PC-3 (cell line): ENCODE measurements at regions not wholly inside any gene's neighbourhood (a gene's known extent, or its start where the extent isn't known, plus 50 kb on each side); places are given as distances from the start of the nearest gene placed in this dataset.
A peak's percentile ranks its signal among the peaks of the same experiment; 100 is the strongest.

ENCODE experiments used
- ATAC-seq: fragments of 200-7000 bp; cut with Tn5 transposase; 2 replicates; pipeline ENCODE4 v1.9.1; 2020; ENCODE audit warnings: mild to moderate bottlenecking, moderate library complexity
- BruUV-seq: library from RNA; stranded (reverse); fragments of 400-500 nt; replicated peaks from 2 replicates; lab custom pipeline; 2021; lab: Mats Ljungman, UMichigan
- CTCF ChIA-PET: fragments of 300-600 bp; sonication (Branson Sonifier 250); formaldehyde crosslinking; loops from one replicate; lab custom pipeline; 2022; ENCODE audit warnings: antibody characterized with exemption; lab: Charles Lee
- POLR2A ChIA-PET: fragments of 300-600 bp; sonication (Branson Sonifier 250); formaldehyde crosslinking; loops from one replicate; lab custom pipeline; 2022; ENCODE audit warnings: antibody characterized with exemption; ENCODE audit not compliant: unreplicated experiment; lab: Charles Lee
- DNase-seq: peaks from one replicate; pipeline ENCODE4 v3.0.0-alpha.2; 2015
- H2AFZ ChIP-seq: fragments of 300-600 bp; sonication (generic); 2 replicates; pipeline ENCODE4 v1.6.0; 2016; ENCODE audit warnings: antibody characterized with exemption, low read length
- H3F3A ChIP-seq: fragments of 300-600 bp; sonication (generic); one replicate; pipeline ENCODE4 v1.6.0; 2017; ENCODE audit warnings: antibody characterized with exemption, low read length, control low read depth, mild to moderate bottlenecking; ENCODE audit not compliant: unreplicated experiment
- H3K27ac ChIP-seq: fragments of 300-600 bp; sonication (generic); 2 replicates; pipeline ENCODE4 v1.5.1; 2016; ENCODE audit warnings: mild to moderate bottlenecking, low read length
- H3K27me3 ChIP-seq: fragments of 300-600 bp; sonication (generic); 2 replicates; pipeline ENCODE4 v1.6.1; 2016; ENCODE audit warnings: low read length, mixed read lengths
- H3K36me3 ChIP-seq: fragments of 300-600 bp; sonication (generic); 2 replicates; pipeline ENCODE4 v1.6.1; 2016; ENCODE audit warnings: low read depth, mixed run types, low read length, mixed read lengths
- H3K4me1 ChIP-seq: fragments of 300-600 bp; sonication (generic); 2 replicates; pipeline ENCODE4 v1.5.1; 2016; ENCODE audit warnings: low read length; ENCODE audit not compliant: insufficient read depth
- H3K4me2 ChIP-seq: fragments of 300-600 bp; sonication (generic); 2 replicates; pipeline ENCODE4 v1.6.0; 2016; ENCODE audit warnings: low read length
- H3K4me3 ChIP-seq: fragments of 300-600 bp; sonication (generic); 2 replicates; pipeline ENCODE4 v1.5.1; 2016; ENCODE audit warnings: mild to moderate bottlenecking, low read length, mixed read lengths
- H3K79me2 ChIP-seq: fragments of 300-600 bp; sonication (generic); 2 replicates; pipeline ENCODE4 v1.6.1; 2017; ENCODE audit warnings: low read length, mixed read lengths
- H3K9ac ChIP-seq: fragments of 300-600 bp; sonication (generic); 2 replicates; pipeline ENCODE4 v1.6.0; 2016; ENCODE audit warnings: mild to moderate bottlenecking, low read length
- H3K9me2 ChIP-seq: fragments of 300-600 bp; sonication (generic); replicated peaks from 2 replicates; pipeline ENCODE4 v1.6.1; 2016; ENCODE audit warnings: mixed run types, low read length, mixed read lengths
- H3K9me3 ChIP-seq: fragments of 300-600 bp; sonication (generic); 2 replicates; pipeline ENCODE4 v1.6.1; 2016; ENCODE audit warnings: low read length, mixed read lengths
- H4K20me1 ChIP-seq: fragments of 300-600 bp; sonication (generic); 2 replicates; pipeline ENCODE4 v1.6.1; 2016; ENCODE audit warnings: low read length, mixed read lengths
- CTCF ChIP-seq: fragments of 300-600 bp; sonication (generic); conservative IDR thresholded peaks from 2 replicates; pipeline ENCODE4 v1.5.1; 2017; ENCODE audit warnings: antibody characterized with exemption, low read depth, mild to moderate bottlenecking, low read length
- EZH2 ChIP-seq: fragments of 300-600 bp; sonication (generic); IDR thresholded peaks from one replicate; pipeline ENCODE4 v1.6.1; 2017; ENCODE audit warnings: antibody characterized with exemption, mild to moderate bottlenecking, low read length; ENCODE audit not compliant: unreplicated experiment
- EZH2phosphoT487 ChIP-seq: fragments of 300-600 bp; sonication (generic); IDR thresholded peaks from 2 replicates; pipeline ENCODE4 v1.6.1; 2018; ENCODE audit warnings: mild to moderate bottlenecking, antibody characterized with exemption, low read length, borderline replicate concordance
- intact Hi-C: fragments of 100-400 bp; cut with micrococcal nuclease; formaldehyde crosslinking; loops from 2 replicates; pipeline ENCODE4 v1.9.0; 2023

- CTCF ChIA-PET = no interaction called here
Observed at GRCh38 chr3:153355559-153355958, 193.5 kb downstream of the RAP2B start.

GRCh38 chr3:153356908-153357307 lies 194.9 kb downstream of the RAP2B start:
- ChIA-PET CTCF (no interaction called here), POLR2A (no interaction called here)
- H3F3A ChIP-seq = no peaks in the 10 kb centered on the region
- no peaks in the 10 kb centered on the region for H3K9me2 ChIP-seq
- 0 out of 2 replicates have a peak, but pooled peaks cover 5% of the 10 kb centered on the region for H3K4me1 ChIP-seq
- no peaks in the 10 kb centered on the region for H3K36me3 ChIP-seq
- H3K27me3 ChIP-seq = no peaks in the 10 kb centered on the region
- BruUV-seq = no TSS peak
- TF ChIP-seq CTCF = no peak
- no peak for TF ChIP-seq EZH2
- no peak for TF ChIP-seq EZH2phosphoT487
- H3K27ac ChIP-seq = no peak overlapping the region
- no peak overlapping the region for H3K4me3 ChIP-seq
- intact Hi-C loops = no loop called here
- DNase-seq (no peak), ATAC-seq (no peak)
- no peaks in the 10 kb centered on the region for H3K79me2 ChIP-seq
- no peak overlapping the region for H3K4me2 ChIP-seq
- H4K20me1 ChIP-seq = no peaks in the 10 kb centered on the region
- no peak overlapping the region for H3K9ac ChIP-seq
- no peaks in the 10 kb centered on the region for H3K9me3 ChIP-seq
- H2AFZ ChIP-seq = no peak overlapping the region

More at GRCh38 chr3:153355559-153355958, 193.5 kb downstream of the RAP2B start:
- H3K9ac ChIP-seq = no peak overlapping the region
- no peaks in the 10 kb centered on the region for H4K20me1 ChIP-seq
- no peaks in the 10 kb centered on the region for H3K36me3 ChIP-seq
- no peaks in the 10 kb centered on the region for H3K79me2 ChIP-seq
- H3K9me2 ChIP-seq = no peaks in the 10 kb centered on the region
- H3F3A ChIP-seq = no peaks in the 10 kb centered on the region
- POLR2A ChIA-PET = no interaction called here
- intact Hi-C loops = no loop called here
- BruUV-seq = no TSS peak
- H3K4me2 ChIP-seq = no peak overlapping the region
- DNase-seq (no peak), ATAC-seq (no peak)
- no peaks in the 10 kb centered on the region for H3K9me3 ChIP-seq
- TF ChIP-seq EZH2phosphoT487 (no peak), EZH2 (no peak), CTCF (no peak)
- no peaks in the 10 kb centered on the region for H3K27me3 ChIP-seq
- no peak overlapping the region for H2AFZ ChIP-seq
- no peak overlapping the region for H3K27ac ChIP-seq
- H3K4me3 ChIP-seq = no peak overlapping the region
- H3K4me1 ChIP-seq = peaks cover 14% of the 10 kb centered on the region

GRCh38 chr3:153357436-153357835 lies 195.4 kb downstream of the RAP2B start:
- H3K9me3 ChIP-seq = no peaks in the 10 kb centered on the region
- intact Hi-C loops = no loop called here

More at GRCh38 chr3:153357436-153357835, 195.4 kb downstream of the RAP2B start:
- Histone ChIP-seq H3F3A (no peaks in the 10 kb centered on the region), H3K4me2 (no peak overlapping the region), H4K20me1 (no peaks in the 10 kb centered on the region), H3K4me3 (no peak overlapping the region), H3K9me2 (no peaks in the 10 kb centered on the region), H3K27ac (no peak overlapping the region), H3K4me1 (0 out of 2 replicates have a peak, but pooled peaks cover 5% of the 10 kb centered on the region), H2AFZ (no peak overlapping the region), H3K79me2 (no peaks in the 10 kb centered on the region), H3K36me3 (no peaks in the 10 kb centered on the region), H3K9ac (no peak overlapping the region), H3K27me3 (no peaks in the 10 kb centered on the region)
- CTCF ChIA-PET = no interaction called here
- POLR2A ChIA-PET = no interaction called here
- BruUV-seq = no TSS peak
- DNase-seq (peak; percentile 46), ATAC-seq (no peak; the same call in 1 of the 2 replicates)
- no peak for TF ChIP-seq CTCF
